A549 (cell line): ENCODE measurements at regions not wholly inside any gene's neighbourhood (a gene's known extent, or its start where the extent isn't known, plus 50 kb on each side); places are given as distances from the start of the nearest gene placed in this dataset.

Experiments
- ATAC-seq, 2 experiments: fragments of 200-7000 bp in 1 of 2; fragments of >200 bp in 1 of 2; cut with Nextera tagmentation in 1 of 2; cut with Tn5 transposase in 1 of 2; 3 replicates each; pipeline versions ENCODE4 v1.8.0 to v1.9.1; 2018 to 2020; ENCODE audit warnings: mild to moderate bottlenecking in 1 of 2, moderate library complexity in 1 of 2
- CTCF ChIA-PET: fragments of 300-600 bp; sonication (Branson Sonifier 250); formaldehyde crosslinking; extraction: SDS; loops from one replicate; lab custom pipeline; 2021; ENCODE audit warnings: antibody characterized with exemption, inconsistent platforms; lab: Yijun Ruan, JAX
- POLR2A ChIA-PET: fragments of 350-600 bp; formaldehyde crosslinking; extraction: SDS; loops from one replicate; lab custom pipeline; 2021; ENCODE audit warnings: antibody characterized with exemption, inconsistent platforms; lab: Yijun Ruan, JAX
- DNase-seq, 2 experiments: peaks; one replicate each; pipeline versions ENCODE4 v3.0.0 to v3.0.0-alpha.2; 2011 to 2016; ENCODE audit warnings: low read depth in 1 of 2, low spot score in 1 of 2
- FAIRE-seq: peaks from 2 replicates; lab custom pipeline; 2011; peaks lifted over from hg19 to GRCh38; lab: Jason Lieb, UNC
- H3K27ac ChIP-seq, 2 experiments: fragments of >200 bp; sonication (Bioruptor Twin); formaldehyde crosslinking; 3 replicates each; pipeline ENCODE4 v1.5.1; 2016 to 2017
- H3K4me1 ChIP-seq: fragments of >200 bp; sonication (Bioruptor Twin); formaldehyde crosslinking; 3 replicates; pipeline ENCODE4 v1.6.1; 2016
- H3K4me2 ChIP-seq: fragments of >200 bp; sonication (Bioruptor Twin); formaldehyde crosslinking; 3 replicates; pipeline ENCODE4 v1.6.1; 2016
- H3K4me3 ChIP-seq: fragments of >200 bp; sonication (Bioruptor Twin); formaldehyde crosslinking; 3 replicates; pipeline ENCODE4 v1.5.1; 2016
- H3K9me3 ChIP-seq: fragments of >200 bp; sonication (Bioruptor Twin); formaldehyde crosslinking; 3 replicates; pipeline ENCODE4 v1.6.1; 2016
- CBX8 ChIP-seq: fragments of 200-600 bp; sonication (generic); IDR thresholded peaks from 2 replicates; pipeline ENCODE4 v1.6.1; 2016
- CEBPB ChIP-seq, 2 experiments: fragments of >200 bp in 1 of 2; sonication (Bioruptor Twin) in 1 of 2; formaldehyde crosslinking in 1 of 2; IDR thresholded peaks; 2 replicates each; pipeline ENCODE4 v1.6.1; 2012 to 2016
- CHD2 ChIP-seq: fragments of 150-350 bp; IDR thresholded peaks from 2 replicates; pipeline ENCODE4 v1.6.1; 2014; ENCODE audit warnings: low read length; ENCODE audit not compliant: partially characterized antibody
- CHD4 ChIP-seq: fragments of 200-600 bp; sonication (generic); IDR thresholded peaks from 2 replicates; pipeline ENCODE4 v1.6.1; 2016; ENCODE audit warnings: antibody characterized with exemption, mild to moderate bottlenecking, borderline replicate concordance
- CTCF ChIP-seq: fragments of >200 bp; sonication (Bioruptor Twin); formaldehyde crosslinking; IDR thresholded peaks from 3 replicates; pipeline ENCODE4 v1.5.1; 2016
- E2F6 ChIP-seq: IDR thresholded peaks from 2 replicates; pipeline ENCODE4 v1.6.1; 2012; ENCODE audit warnings: low read depth, borderline replicate concordance
- EHF ChIP-seq: fragments of 250-450 bp; sonication (Bioruptor Pico); IDR thresholded peaks from 2 replicates; pipeline ENCODE4 v1.5.0; 2020; ENCODE audit warnings: mild to moderate bottlenecking
- ELK1 ChIP-seq: fragments of 150-350 bp; IDR thresholded peaks from 2 replicates; pipeline ENCODE4 v1.6.1; 2014; ENCODE audit warnings: low read depth, mild to moderate bottlenecking, low read length
- FOSB ChIP-seq: fragments of 250-450 bp; sonication (Bioruptor Pico); IDR thresholded peaks from 2 replicates; pipeline ENCODE4 v1.5.0; 2020; ENCODE audit warnings: mild to moderate bottlenecking, moderate library complexity
- FOSL2 ChIP-seq, 2 experiments: fragments of 450-650 bp in 1 of 2; fragments of >200 bp in 1 of 2; sonication (Bioruptor Twin) in 1 of 2; formaldehyde crosslinking; IDR thresholded peaks; 2 replicates each; pipeline versions ENCODE4 v1.5.0 to v1.6.1; 2016 to 2020; ENCODE audit warnings: mild to moderate bottlenecking in 1 of 2, moderate library complexity in 1 of 2
- GATA3 ChIP-seq: IDR thresholded peaks from 2 replicates; pipeline ENCODE4 v1.6.1; 2012; ENCODE audit warnings: borderline replicate concordance
- HOXB13 ChIP-seq: fragments of 250-450 bp; sonication (Bioruptor Pico); IDR thresholded peaks from 2 replicates; pipeline ENCODE4 v1.5.0; 2020; ENCODE audit warnings: low read depth, mild to moderate bottlenecking, moderate library complexity
- MAFK ChIP-seq: fragments of 450-650 bp; IDR thresholded peaks from 2 replicates; pipeline ENCODE4 v1.6.1; 2014; ENCODE audit not compliant: partially characterized antibody
- NR3C1 ChIP-seq: fragments of >200 bp; sonication (Bioruptor Twin); formaldehyde crosslinking; IDR thresholded peaks from 3 replicates; pipeline ENCODE4 v1.6.1; 2017
- PBX3 ChIP-seq: IDR thresholded peaks from 2 replicates; pipeline ENCODE4 v1.6.1; 2012
- PHF8 ChIP-seq: fragments of 200-600 bp; sonication (generic); IDR thresholded peaks from 2 replicates; pipeline ENCODE4 v1.6.1; 2016; ENCODE audit warnings: low read depth, mild to moderate bottlenecking, antibody characterized with exemption, moderate library complexity, borderline replicate concordance
- RAD21 ChIP-seq, 2 experiments: fragments of >200 bp in 1 of 2; sonication (Bioruptor Twin) in 1 of 2; formaldehyde crosslinking in 1 of 2; IDR thresholded peaks in 1 of 2; conservative IDR thresholded peaks in 1 of 2; 2 replicates in 1 of 2; 3 replicates in 1 of 2; pipeline ENCODE4 v1.6.1; 2012 to 2018; ENCODE audit warnings: inconsistent platforms in 1 of 2
- RFX5 ChIP-seq: fragments of 450-650 bp; IDR thresholded peaks from 2 replicates; pipeline ENCODE4 v1.7.1; 2014; ENCODE audit warnings: antibody characterized with exemption, mild to moderate bottlenecking, moderate library complexity
- SMC3 ChIP-seq: fragments of >200 bp; sonication (Bioruptor Twin); formaldehyde crosslinking; IDR thresholded peaks from 3 replicates; pipeline ENCODE4 v1.6.1; 2018; ENCODE audit warnings: inconsistent platforms
- TP53 ChIP-seq: fragments of 250-450 bp; sonication (Bioruptor Pico); IDR thresholded peaks from 2 replicates; pipeline ENCODE4 v1.5.0; 2021; ENCODE audit warnings: mild to moderate bottlenecking, moderate library complexity
- ZC3H11A ChIP-seq: fragments of 450-650 bp; IDR thresholded peaks from 2 replicates; pipeline ENCODE4 v1.6.1; 2014; ENCODE audit warnings: antibody characterized with exemption, mild to moderate bottlenecking
- ZNF302 ChIP-seq: fragments of 250-450 bp; sonication (Bioruptor Pico); IDR thresholded peaks from 2 replicates; pipeline ENCODE4 v1.9.0; 2021; ENCODE audit warnings: inconsistent platforms, mild to moderate bottlenecking, moderate library complexity
- ZSCAN20 ChIP-seq: fragments of 250-450 bp; sonication (Bioruptor Pico); IDR thresholded peaks from 2 replicates; pipeline ENCODE4 v1.8.0; 2022; ENCODE audit warnings: mild to moderate bottlenecking, moderate library complexity
- WGBS: methylation state at CpG from one replicate; pipeline ENCODE4 v1.1.6; 2017; ENCODE audit errors: missing lambda C conversion rate; 5-methylcytosine and 5-hydroxymethylcytosine counted together

GRCh38 chr7:110534241-110534931 is 556.5 kb upstream of the LRRN3 start:
- DNase-seq (peak; percentile 29 to 89), FAIRE-seq (peak; percentile 97), ATAC-seq (peak; percentile 96)
- Histone ChIP-seq H3K27ac (peak overlapping the region; percentile 77 to 85), H3K9me3 (0 out of 3 replicates have a peak, but pooled peaks cover 2% of the 10 kb centered on the region), H3K4me1 (peaks cover 22% of the 10 kb centered on the region), H3K4me2 (peak overlapping the region; percentile 55), H3K4me3 (no peak overlapping the region)
- ChIA-PET CTCF (interaction anchor here (0.6 to 0.8 kb wide), 2 partner anchors 40 to 565 kb away, joined by 3 to 4 read pairs; no protein-coding TSS in a partner anchor), POLR2A (interaction anchor here (1.0 kb wide), 1 partner anchor 40 kb away, joined by 3 read pairs; no protein-coding TSS in a partner anchor)
- TF ChIP-seq CHD4, result no peak
- no peak for TF ChIP-seq CHD2
- TF ChIP-seq PHF8, result no peak
- no peak for TF ChIP-seq ZC3H11A
- TF ChIP-seq RAD21 (conservative IDR thresholded peaks at IDR 0.05 in 1 of 2, IDR thresholded peaks at IDR 0.05 in 1 of 2), result peak; percentile 17 to 27; a peak in 1 of 5 replicates
- TF ChIP-seq GATA3, result peak; percentile 53
- TF ChIP-seq EHF (CRISPR knock-in tag), result no peak
- TF ChIP-seq SMC3, result 0 out of 3 replicates have a peak, but pooled peaks have one; percentile 17
- no peak for TF ChIP-seq ELK1
- TF ChIP-seq ZSCAN20, result no peak
- TF ChIP-seq MAFK, result peak; percentile 46
- TF ChIP-seq NR3C1, result no peak
- TF ChIP-seq E2F6, result no peak
- TF ChIP-seq HOXB13 (CRISPR knock-in tag), result no peak
- no peak for TF ChIP-seq CBX8
- TF ChIP-seq TP53 (CRISPR knock-in tag), result peak; percentile 78
- TF ChIP-seq RFX5, result no peak
- no peak for TF ChIP-seq ZNF302
- TF ChIP-seq PBX3, result no peak
- 19% methylated on average over 6 of the region's 7 CpGs for WGBS

- no peak for FAIRE-seq
- POLR2A ChIA-PET, result no interaction called here
Observed at GRCh38 chr7:110539216-110539615, 551.7 kb upstream of the LRRN3 start.

More at GRCh38 chr7:110539216-110539615, 551.7 kb upstream of the LRRN3 start:
- Histone ChIP-seq H3K4me1 (peaks cover 16% of the 10 kb centered on the region), H3K27ac (no peak overlapping the region), H3K4me2 (no peak overlapping the region), H3K4me3 (no peak overlapping the region), H3K9me3 (no peaks in the 10 kb centered on the region)
- DNase-seq (no peak), ATAC-seq (no peak)
- CTCF ChIA-PET, result no interaction called here
- TF ChIP-seq CEBPB (IDR thresholded peaks at IDR 0.05), result no peak
- TF ChIP-seq TP53 (CRISPR knock-in tag), result no peak
- no peak for TF ChIP-seq NR3C1
- no peak for TF ChIP-seq CTCF
- no peak for TF ChIP-seq FOSB
- TF ChIP-seq FOSL2 (IDR thresholded peaks at IDR 0.05), result no peak
- TF ChIP-seq FOSL2 (CRISPR knock-in tag; IDR thresholded peaks at IDR 0.05), result no peak
- TF ChIP-seq, all 56 proteins: peak for 0
